ENCODE measurements at regions not wholly inside any gene's neighbourhood (a gene's known extent, or its start where the extent isn't known, plus 50 kb on each side); places are given as distances from the start of the nearest gene placed in this dataset.
"Not testable (repeated sequence)": the region's sequence is repeated elsewhere in the genome, so short reads cannot be mapped to it uniquely, and the experiment has no call there.

GRCh38 chr4:100022792-100023222, 72.7 kb upstream of the H2AZ1 start:
- no peak for DNase-seq

GRCh38 chr4:100019821-100020220, 69.7 kb upstream of the H2AZ1 start:
- DNase-seq, result no peak

- DNase-seq, result no peak
Observed at GRCh38 chr4:100017637-100018310, 67.7 kb upstream of the H2AZ1 start.

- DNase-seq, result no peak
Observed at GRCh38 chr4:100016191-100016590, 66.1 kb upstream of the H2AZ1 start.

GRCh38 chr4:100014616-100015015, 64.5 kb upstream of the H2AZ1 start:
- DNase-seq, result no peak

GRCh38 chr4:100009490-100009889, 59.4 kb upstream of the H2AZ1 start:
- DNase-seq, result no peak

GRCh38 chr4:100008048-100008447, 58.0 kb upstream of the H2AZ1 start:
- no peak for DNase-seq

GRCh38 chr4:100006161-100006560, 56.1 kb upstream of the H2AZ1 start:
- not testable (repeated sequence) for DNase-seq

Measured in activated CD4-positive, CD25-positive, alpha-beta regulatory T cell (primary cell).